ENCODE measurements at regions not wholly inside any gene's neighbourhood (a gene's known extent, or its start where the extent isn't known, plus 50 kb on each side); places are given as distances from the start of the nearest gene placed in this dataset.

- no peak for TF ChIP-seq CTCF (IDR thresholded peaks at IDR 0.05)
- no peak for TF ChIP-seq POLR2A (IDR thresholded peaks at IDR 0.05)
- no peak for TF ChIP-seq EP300 (IDR thresholded peaks at IDR 0.05)
- TF ChIP-seq POLR2AphosphoS5 (IDR thresholded peaks at IDR 0.05) = no peak
These were observed 165.5 kb upstream of the TBX20 start for GRCh38 chr7:35419391-35419755.

Measured in sigmoid colon (tissue), 4 donors.